ENCODE measurements at regions not wholly inside any gene's neighbourhood (a gene's known extent, or its start where the extent isn't known, plus 50 kb on each side); places are given as distances from the start of the nearest gene placed in this dataset.
"Not testable (repeated sequence)": the region's sequence is repeated elsewhere in the genome, so short reads cannot be mapped to it uniquely, and the experiment has no call there.

DNA sequence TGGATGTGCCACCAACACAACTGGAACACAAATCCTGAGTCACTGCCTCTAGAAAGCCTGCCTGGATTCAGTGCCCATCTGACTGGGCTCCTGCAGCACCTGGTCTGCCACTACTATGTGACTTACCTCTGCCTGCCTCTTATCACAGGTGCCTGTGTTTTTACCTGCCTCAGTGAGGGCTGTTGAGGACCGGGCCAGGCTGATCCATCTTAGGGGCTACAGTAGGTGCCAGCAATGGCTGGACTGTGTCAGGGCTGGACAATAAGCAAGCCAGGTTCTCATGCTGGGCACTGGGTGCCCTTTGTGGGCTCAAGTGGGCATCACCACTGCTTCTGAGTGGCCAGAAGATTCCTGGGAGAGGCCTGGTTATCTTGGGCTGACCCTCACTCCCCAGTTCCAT, 948.6 kb upstream of the TPTE start:
- peak; percentile 1 for DNase-seq (ENCODE audit: low spot score)

DNA sequence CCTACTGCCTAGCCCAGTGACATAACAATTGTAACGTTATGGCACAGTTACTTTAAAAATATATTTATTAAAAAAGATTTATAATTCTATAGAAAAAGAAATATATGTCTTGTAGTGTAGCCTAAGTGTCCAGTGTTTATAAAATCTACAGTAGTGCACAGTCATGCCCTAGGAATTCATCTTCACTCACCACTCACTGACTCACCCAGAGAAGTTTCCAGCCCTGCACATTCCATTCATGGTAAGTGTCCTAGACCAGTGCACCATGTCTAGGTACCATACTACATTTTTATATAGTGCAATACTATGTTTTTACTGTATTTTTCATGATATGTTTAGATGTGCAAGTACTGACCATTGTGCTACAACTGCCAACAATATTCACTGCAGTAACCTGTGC, 947.9 kb upstream of the TPTE start:
- DNase-seq (ENCODE audit: low spot score), result not testable (repeated sequence)

DNA sequence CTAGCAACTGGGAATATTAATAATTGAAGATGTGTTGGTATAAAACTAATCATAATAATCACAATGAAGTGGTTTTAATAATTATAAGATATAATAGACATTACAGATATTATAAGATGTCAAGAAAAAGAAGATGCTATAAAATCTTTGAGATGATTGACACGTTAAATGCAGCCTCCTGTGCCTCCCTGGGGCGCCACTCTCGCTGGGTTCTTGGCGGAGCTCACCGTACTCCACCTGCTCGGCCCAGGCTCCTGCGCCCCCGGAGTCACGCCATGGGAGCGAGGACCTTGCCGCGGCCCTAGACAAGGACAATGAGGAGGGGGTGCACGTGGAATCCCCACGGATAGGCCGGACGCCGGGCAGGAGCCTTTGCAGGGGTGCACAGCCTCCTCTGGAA, 942.1 kb upstream of the TPTE start:
- not testable (repeated sequence) for DNase-seq (ENCODE audit: low spot score)

DNA sequence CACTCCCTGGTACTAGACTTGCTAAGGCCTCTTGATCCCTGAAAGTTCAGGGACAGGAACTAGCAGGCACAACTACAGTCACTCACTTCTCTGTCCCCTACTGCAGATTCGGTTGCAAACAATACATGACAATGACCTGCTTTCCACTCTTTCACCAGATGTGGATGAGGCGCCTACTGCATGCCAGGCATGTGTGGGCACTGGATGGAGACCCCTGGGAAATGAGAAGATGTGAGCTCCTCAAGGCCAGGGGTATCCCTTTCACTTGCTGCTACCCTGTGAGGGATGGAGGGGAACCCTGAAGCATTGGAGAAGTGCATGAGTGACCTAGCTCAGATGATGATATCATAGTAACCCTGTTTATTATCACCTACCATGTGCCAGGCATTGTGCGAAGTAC, 933.4 kb upstream of the TPTE start:
- not testable (repeated sequence) for DNase-seq (ENCODE audit: low spot score)

DNA sequence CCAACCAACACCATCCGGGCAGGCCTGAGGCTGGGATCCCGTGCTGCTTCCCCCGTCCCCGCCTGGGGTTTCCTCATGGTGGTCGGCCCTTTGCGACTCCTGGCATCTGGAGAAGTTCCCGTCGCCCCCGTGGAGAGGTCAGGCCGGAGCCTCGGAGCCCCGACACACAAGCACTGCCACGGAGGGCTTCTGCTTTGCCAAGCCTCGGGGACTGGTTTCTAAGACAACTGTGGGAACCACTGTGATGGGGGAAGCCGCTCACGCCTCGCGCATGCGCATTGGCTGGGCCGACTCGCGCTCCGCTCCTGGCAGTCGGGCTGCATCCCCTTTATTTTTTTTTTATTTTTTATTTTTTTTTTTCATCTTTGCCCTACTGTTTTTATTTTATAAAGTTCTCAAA, 928.8 kb upstream of the TPTE start:
- not testable (repeated sequence) for DNase-seq (ENCODE audit: low spot score)

DNA sequence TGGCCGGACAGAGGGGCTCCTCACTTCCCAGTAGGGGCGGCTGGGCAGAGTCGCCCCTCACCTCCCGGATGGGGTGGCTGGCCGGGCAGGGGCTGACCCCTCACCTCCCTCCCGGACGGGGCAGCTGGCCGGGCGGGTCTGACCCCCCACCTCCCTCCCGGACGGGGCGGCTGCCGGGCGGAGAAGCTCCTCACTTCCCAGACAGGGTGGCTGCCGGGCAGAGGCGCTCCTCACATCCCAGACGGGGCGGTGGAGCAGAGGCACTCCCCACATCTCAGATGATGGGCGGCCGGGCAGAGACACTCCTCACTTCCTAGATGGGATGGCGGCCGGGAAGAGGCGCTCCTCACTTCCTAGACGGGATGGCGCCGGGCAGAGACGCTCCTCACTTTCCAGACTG, 927.7 kb upstream of the TPTE start:
- not testable (repeated sequence) for DNase-seq (ENCODE audit: low spot score)

DNA sequence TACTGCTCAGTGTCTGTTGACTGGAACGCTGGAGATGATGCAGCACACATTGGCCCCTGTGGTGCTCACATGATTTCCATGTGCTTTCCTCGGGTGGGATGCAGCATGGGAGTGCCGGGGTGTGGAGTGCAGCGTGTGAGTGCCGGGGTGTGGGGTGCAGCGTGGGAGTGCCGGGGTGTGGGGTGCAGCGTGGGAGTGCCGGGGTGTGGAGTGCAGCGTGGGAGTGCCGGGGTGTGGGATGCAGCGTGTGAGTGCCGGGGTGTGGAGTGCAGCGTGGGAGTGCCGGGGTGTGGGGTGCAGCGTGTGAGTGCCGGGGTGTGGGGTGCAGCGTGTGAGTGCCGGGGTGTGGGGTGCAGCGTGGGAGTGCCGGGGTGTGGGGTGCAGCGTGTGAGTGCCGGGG, 907.4 kb upstream of the TPTE start:
- DNase-seq (ENCODE audit: low spot score), result not testable (repeated sequence)

DNA sequence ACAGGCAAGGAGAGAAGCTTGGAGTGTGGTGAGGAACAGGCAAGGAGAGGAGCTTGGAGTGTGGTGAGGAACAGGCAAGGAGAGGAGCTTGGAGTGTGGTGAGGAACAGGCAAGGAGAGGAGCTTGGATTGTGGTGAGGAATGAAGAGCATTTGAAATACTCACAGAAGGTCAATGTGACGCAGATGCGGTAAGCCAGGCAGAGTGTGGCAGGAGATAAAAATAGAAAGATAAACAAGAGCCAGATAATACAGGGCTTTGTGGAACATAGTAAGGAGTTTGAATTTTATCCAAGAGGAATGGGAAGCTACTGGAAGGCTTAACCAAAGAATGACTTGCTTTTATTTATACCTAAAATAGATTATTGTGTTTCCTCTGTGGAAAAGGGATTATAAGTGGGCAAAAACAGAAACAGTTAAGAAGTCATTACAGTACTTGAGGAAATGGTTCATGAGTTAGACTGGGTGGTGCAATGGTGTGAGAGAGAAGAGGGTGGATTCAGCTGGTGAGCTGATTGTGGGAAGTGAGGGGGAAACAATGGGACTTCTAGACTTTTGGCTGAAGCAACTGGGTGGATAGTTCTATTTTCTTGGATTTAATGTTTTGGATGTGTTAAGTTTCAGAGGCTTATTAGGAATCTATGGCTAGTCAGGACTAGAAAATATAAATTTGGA, 900.1 kb upstream of the TPTE start:
- not testable (repeated sequence) for DNase-seq (ENCODE audit: low spot score)

DNA sequence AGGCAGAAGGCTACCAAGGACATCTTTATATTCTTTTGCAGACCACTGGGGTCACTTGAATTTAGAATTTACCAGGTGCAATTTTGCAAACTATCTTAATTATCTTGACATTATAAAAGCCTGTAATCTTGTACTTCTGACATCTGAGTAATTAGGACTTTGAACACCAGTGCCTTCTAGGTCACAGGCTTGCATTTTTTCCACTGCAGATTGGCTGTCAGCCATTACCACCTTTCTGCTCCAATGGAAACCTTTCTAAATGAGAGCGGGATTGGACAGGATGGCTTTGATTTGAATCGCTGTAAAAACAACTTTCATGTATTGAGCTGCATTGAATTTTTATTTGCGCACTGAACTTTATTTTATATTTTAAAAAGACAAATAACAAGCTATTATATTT, 893.3 kb upstream of the TPTE start:
- DNase-seq (ENCODE audit: low spot score), result not testable (repeated sequence)

DNA sequence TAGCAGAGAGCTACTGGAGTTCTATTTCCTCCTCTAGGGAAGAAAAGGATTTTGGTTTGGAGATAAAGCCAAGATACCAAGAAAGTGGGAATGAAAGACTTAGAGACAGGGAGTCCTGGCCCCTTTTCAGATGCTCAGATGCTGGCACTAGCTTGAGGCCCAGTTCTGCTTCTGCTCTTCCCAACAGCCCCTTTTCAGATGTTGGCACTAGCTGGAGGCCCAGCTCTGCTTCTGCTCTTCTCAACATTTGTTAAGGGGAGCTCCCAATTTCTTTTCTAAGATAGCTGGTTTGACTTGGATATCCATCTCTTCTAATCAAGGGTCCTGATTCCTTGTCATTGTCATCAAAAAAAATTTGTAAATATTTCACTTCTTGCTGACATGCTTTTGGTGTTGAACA, 874.0 kb upstream of the TPTE start:
- DNase-seq (ENCODE audit: low spot score), result not testable (repeated sequence)

DNA sequence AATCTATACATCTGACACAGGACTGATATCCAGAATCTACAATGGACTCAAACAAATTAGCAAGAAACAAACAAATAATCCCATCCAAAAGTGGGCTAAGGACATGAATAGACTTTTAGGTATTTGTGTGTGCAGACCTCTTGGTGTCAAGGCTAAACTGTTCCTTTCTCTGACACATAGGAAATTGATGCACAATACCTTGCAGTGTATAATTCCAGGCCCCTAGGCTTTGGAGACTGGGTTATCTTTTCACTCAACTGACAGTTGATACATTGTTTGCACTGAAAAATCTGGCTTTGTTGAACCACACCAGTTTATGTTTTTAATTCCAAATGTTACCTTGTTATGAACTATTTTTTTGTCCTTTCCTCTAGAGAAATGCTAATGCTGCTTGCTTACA, 873.1 kb upstream of the TPTE start:
- not testable (repeated sequence) for DNase-seq (ENCODE audit: low spot score)

DNA sequence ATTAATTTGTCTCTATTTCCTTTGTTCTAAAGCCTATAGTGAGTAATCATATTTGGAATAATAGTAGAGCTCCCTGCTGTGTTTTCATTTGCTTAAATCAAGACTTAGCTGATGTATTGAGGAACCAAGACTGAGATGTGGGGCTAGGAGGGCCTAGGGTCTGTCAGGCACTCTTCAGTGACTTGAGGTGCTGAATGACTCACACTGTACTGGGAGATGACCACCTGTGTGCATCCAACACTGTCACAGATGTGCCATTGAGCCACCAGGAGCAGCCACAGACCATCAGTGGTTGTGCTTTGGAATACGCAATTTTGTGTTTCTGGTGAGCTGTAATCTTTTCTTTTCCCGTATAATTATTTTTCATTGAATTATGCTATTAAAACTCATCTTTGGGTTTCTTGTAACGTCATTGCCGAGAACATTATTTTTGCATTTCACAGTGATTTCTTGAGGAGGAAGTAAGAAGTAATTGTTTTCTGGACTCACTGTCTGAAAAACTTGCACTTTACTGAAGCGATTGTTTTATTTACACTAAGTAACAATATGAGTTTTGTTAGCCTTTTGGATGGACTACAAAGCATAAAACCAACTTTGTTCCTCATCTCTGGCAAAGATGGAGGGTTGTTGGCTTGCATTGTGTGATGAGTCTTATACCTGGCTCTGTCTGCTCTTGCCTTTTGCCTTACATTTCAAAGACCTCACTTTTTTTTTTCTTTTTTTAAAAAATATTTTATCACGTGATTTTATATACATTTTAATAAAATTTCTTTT, 872.2 kb upstream of the TPTE start:
- not testable (repeated sequence) for DNase-seq (ENCODE audit: low spot score)

DNA sequence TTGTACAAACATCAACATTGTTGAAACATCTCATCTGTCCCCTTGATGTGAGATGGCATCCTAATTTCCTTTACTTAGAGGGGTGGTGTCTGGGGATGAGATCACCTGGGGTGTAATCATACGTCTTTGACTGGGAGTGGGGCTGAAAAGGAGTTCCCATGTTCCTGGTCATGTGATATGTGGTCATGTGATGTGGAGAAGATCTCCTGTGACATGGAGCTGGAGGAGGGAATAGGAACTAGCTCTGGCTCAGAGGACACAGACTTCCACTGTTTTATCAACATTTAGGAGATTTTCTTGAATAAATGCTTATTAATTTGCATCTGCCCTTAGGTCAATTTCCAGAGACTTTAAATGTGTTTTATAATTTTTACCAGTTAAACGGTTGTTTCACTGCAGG, 868.6 kb upstream of the TPTE start:
- not testable (repeated sequence) for DNase-seq (ENCODE audit: low spot score)

DNA sequence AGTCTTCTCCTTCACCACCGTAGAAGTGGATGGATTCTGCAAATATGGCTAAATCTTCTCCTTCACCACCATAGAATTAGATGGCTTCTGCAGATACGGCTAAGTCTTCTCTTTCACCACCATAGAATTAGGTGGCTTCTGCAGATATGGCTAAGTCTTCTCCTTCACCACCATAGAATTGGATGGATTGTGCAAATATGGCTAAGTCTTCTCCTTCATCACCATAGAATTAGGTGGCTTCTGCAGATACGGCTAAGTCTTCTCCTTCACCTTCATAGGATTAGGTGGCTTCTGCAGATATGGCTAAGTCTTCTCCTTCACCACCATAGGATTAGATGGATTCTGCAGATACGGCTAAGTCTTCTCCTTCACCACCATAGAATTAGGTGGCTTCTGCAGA, 866.2 kb upstream of the TPTE start:
- DNase-seq (ENCODE audit: low spot score), result not testable (repeated sequence)

DNA sequence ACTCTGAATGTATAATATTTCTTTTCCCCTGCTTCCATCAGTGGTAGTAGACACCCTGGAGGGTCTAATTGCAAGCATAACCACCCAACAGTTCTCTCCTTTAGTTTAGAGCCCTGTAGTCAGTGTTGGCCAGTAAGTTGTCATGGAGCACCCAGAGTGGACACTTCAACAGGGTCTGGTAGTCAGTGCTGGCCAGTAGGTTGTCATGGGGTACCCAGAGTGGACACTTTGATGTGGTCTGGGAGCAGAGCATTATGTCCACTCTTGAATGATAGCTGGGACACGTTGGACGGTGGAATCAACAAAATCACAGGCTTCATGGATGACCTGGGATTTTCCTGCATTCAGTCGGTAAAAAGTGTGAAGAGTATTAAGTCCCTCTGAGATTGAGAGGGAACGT, 864.9 kb upstream of the TPTE start:
- not testable (repeated sequence) for DNase-seq (ENCODE audit: low spot score)

DNA sequence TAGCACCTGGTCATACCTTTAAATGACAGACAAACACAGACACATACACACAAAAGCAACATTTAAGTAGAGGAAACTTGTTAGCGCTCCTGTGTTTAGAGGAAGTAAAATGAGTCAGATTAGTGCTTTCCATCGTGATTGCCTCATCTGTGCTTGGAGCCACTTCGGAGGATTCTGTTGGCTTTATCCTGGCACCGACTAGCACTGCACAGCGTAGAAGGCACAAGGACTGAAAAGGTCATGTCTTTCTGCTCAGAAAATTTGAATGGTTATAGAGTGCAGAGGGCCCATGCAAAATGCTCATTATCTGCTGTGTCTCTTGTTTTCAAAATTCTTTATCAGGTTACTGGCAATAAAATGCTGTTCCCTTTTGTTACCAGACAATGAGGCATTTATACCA, 863.6 kb upstream of the TPTE start:
- not testable (repeated sequence) for DNase-seq (ENCODE audit: low spot score)

DNA sequence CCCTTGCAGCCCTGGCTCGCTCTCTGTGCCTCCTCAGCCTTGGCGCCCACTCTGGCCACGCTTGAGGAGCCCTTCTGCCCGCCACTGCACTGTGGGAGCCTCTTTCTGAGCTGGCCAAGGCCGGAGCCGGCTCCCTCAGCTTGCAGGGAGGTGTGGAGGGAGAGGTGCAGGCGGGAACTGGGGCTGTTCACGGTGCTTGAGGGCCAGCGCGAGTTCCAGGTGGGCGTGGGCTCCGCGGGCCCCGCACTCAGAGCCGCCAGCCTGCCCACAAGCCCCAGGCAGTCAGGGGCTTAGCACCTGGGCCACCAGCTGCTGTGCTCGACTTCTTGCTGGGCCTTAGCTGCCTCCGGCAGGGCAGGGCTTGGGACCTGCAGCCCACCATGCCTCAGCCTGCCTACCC, 861.5 kb upstream of the TPTE start:
- not testable (repeated sequence) for DNase-seq (ENCODE audit: low spot score)

DNA sequence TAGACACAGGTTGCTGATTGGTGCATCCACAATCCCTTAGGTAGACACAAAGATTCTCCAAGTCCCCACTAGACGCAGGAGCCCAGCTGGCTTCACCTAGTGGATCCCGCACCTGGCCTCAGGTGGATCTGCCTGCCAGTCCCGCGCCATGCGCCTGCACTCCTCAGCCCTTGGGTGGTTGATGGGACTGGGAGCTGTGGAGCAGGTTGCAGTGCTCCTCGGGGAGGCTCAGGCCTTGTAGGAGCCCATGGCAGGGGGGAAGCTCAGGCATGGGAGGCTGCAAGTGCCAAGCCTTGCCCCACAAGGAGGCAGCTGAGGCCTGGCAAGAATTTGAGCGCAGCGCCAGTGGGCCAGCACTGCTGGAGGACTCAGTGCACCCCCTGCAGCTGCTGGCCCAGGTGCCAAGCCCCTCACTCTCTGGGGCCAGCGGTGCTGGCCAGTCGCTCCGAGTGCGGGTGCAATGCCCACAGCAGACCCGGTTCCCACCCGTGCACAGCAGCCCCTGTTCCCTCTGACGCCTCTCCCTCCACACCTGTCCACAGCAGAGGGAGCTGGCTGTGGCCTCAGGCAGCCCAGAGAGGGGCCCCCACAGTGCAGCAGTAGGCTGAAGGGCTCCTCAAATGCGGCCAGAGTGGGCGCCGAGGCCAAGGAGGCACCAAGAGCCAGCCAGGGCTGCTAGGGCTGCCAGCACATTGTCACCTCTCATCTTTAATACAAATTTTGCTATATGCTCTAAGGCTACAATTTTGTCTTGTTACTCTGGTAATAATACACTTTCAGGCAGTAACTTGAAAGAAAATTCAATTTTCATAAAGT, 857.3 kb upstream of the TPTE start:
- not testable (repeated sequence) for DNase-seq (ENCODE audit: low spot score)

DNA sequence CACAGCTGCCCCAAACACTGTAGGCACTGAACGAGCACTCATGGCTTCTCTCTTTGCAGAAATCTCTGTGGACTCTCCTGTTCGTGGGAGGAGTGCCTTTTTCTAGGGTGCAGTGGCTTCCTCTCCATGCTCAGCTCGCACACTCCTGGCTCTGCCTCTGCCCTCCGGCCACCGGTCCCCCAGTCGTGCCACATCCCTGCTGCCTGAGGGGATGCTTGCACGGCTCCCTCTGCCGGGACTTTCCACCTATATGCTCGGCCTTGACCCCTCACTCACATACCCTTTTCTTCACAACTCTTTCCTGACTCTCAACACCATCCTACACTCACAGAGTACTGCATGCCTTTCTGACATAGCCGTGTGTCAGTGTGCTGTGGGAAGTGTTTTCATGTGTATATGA, 845.6 kb upstream of the TPTE start:
- DNase-seq (ENCODE audit: low spot score), result not testable (repeated sequence)

DNA sequence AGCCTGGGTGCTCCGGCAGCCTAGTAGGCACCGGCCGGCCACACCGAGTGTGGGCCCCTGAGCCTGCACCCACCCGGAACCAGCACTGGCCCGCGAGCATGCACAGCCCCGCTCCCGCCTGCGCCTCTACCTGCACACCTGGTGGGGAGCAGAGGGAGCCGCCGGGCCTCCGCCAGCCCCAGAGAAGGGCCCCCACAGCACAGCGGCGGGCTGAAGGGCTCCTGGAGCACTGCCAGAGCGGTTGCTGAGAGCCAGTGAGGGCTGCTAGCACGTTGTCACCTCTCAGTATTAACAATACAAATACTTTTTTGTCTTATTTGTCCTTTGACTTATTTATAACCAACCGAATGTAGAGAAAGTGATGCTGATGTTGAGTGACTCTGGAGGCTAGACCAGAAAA, 842.4 kb upstream of the TPTE start:
- not testable (repeated sequence) for DNase-seq (ENCODE audit: low spot score)

DNA sequence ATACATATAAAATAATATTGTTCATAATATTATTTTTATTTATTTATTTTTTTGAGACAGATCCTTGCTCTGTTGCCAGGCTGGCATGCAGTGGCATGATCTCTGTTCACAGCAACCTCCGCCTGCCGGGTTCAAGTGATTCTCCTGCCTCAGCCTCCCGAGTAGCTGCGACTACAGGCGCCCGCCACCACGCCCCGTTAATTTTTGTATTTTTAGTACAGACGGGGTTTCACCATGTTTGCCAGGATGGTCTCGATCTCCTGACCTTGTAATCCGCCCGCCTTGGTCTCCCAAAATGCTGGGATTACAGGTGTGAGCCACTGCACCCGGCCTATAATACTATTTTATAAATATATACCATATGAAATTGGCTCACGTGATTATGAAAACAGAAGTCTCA, 832.4 kb upstream of the TPTE start:
- DNase-seq (ENCODE audit: low spot score), result not testable (repeated sequence)

DNA sequence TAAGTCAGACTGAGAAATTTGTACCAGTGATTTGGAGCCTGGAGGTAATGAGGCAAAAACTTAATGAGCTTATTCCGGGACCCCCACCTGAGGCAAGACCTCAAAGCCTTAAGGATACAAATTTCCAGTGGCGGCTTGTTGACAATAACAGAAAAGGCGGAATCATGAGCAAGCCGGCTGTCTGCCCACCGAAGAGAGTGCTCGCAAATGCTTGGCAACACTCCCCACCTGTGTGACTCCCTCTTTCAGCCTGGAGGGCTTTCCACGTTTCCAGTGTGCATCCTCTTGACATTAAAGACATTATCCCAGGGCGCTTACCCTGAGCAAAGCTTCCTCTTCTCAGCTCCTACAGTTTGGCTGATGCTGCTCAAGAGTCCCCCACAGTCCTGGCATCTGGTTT, 830.4 kb upstream of the TPTE start:
- DNase-seq (ENCODE audit: low spot score), result not testable (repeated sequence)

DNA sequence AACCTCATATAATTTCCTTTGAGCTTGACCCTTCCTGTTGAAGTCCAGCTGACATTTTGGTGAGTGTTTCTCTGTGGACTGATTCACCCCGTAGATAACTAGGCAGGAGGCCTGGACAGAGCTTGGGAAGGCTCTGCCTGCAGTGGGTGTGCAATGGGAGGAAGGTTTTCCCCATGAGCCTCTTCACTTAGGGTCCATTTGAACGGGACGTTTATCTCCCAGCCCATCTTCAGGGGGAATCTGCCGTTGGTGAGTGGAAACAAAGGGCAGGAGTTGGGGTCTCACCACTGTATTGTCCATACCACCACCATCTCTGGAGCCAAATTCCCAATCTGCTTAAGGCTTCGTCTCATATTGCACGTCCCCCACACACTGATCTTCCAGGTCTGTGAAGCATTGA, 825.6 kb upstream of the TPTE start:
- DNase-seq (ENCODE audit: low spot score), result not testable (repeated sequence)
